ENCODE measurements at regions not wholly inside any gene's neighbourhood (a gene's known extent, or its start where the extent isn't known, plus 50 kb on each side); places are given as distances from the start of the nearest gene placed in this dataset.

DNA sequence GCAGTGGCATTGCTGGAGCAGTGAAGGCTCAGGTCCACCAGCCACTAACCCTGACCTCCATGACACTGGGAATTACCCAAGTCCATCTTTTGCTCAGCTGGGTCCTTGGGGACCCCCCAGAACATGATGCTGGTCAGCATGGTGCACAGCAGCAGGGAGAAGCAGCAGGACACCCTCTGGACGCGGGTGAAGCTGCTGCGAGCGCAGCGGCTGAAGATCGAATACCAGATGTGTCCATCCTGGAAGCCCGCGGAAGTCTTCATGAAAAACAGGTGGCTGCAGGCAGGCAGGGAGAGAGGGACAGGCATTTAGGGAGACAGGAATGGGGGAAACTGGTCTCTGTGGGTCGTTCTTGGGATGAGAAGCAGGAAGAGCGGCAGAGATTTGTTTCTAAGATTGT lies 53.4 kb upstream of the GCSH start:
- TF ChIP-seq, protein P1, sequence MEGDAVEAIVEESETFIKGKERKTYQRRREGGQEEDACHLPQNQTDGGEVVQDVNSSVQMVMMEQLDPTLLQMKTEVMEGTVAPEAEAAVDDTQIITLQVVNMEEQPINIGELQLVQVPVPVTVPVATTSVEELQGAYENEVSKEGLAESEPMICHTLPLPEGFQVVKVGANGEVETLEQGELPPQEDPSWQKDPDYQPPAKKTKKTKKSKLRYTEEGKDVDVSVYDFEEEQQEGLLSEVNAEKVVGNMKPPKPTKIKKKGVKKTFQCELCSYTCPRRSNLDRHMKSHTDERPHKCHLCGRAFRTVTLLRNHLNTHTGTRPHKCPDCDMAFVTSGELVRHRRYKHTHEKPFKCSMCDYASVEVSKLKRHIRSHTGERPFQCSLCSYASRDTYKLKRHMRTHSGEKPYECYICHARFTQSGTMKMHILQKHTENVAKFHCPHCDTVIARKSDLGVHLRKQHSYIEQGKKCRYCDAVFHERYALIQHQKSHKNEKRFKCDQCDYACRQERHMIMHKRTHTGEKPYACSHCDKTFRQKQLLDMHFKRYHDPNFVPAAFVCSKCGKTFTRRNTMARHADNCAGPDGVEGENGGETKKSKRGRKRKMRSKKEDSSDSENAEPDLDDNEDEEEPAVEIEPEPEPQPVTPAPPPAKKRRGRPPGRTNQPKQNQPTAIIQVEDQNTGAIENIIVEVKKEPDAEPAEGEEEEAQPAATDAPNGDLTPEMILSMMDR (IDR thresholded peaks at IDR 0.05; ENCODE audit: low read depth, low read length), result no peak
- TF ChIP-seq POLR2A (IDR thresholded peaks at IDR 0.05; ENCODE audit: extremely low read depth, insufficient read length) (no peak), MYC (IDR thresholded peaks at IDR 0.05; ENCODE audit: low read depth, low read length) (no peak)
- TF ChIP-seq, protein P2, sequence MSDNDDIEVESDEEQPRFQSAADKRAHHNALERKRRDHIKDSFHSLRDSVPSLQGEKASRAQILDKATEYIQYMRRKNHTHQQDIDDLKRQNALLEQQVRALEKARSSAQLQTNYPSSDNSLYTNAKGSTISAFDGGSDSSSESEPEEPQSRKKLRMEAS (IDR thresholded peaks at IDR 0.05; ENCODE audit: low read depth, low read length), result no peak
